ENCODE measurements at regions not wholly inside any gene's neighbourhood (a gene's known extent, or its start where the extent isn't known, plus 50 kb on each side); places are given as distances from the start of the nearest gene placed in this dataset.
"Not testable (repeated sequence)": the region's sequence is repeated elsewhere in the genome, so short reads cannot be mapped to it uniquely, and the experiment has no call there.

DNA sequence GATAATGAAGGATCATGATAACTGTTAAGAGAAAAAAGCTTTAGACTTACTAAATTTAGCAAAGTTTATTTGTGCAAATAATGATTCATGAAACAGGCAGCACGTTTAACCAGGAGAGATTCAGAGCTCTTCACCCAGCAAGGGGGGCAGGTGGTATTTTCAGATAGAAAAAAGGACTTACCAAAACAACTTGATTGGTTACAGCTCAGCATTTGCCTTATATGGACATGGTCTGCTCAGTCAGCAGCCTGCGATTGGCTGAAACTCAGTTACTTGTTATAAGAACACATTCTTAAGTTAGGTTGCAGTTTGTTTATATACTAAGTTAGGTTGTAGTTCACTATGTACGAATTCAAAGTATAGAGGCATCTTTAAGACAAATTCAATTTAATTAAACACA is 165.6 kb downstream of the DUSP10 start:
- no peaks in the 10 kb centered on the region for H3K9me3 ChIP-seq
- no peaks in the 10 kb centered on the region for H3K36me3 ChIP-seq
- H3K27me3 ChIP-seq = no peaks in the 10 kb centered on the region
- no peak for DNase-seq (ENCODE audit: low spot score)
- no peak overlapping the region for H3K4me3 ChIP-seq
- TF ChIP-seq, protein P1, sequence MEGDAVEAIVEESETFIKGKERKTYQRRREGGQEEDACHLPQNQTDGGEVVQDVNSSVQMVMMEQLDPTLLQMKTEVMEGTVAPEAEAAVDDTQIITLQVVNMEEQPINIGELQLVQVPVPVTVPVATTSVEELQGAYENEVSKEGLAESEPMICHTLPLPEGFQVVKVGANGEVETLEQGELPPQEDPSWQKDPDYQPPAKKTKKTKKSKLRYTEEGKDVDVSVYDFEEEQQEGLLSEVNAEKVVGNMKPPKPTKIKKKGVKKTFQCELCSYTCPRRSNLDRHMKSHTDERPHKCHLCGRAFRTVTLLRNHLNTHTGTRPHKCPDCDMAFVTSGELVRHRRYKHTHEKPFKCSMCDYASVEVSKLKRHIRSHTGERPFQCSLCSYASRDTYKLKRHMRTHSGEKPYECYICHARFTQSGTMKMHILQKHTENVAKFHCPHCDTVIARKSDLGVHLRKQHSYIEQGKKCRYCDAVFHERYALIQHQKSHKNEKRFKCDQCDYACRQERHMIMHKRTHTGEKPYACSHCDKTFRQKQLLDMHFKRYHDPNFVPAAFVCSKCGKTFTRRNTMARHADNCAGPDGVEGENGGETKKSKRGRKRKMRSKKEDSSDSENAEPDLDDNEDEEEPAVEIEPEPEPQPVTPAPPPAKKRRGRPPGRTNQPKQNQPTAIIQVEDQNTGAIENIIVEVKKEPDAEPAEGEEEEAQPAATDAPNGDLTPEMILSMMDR (IDR thresholded peaks at IDR 0.05) = no peak
- no peak overlapping the region for H3K27ac ChIP-seq
- H3K4me1 ChIP-seq = peaks cover 0 to 16% of the 10 kb centered on the region in 2 donors

DNA sequence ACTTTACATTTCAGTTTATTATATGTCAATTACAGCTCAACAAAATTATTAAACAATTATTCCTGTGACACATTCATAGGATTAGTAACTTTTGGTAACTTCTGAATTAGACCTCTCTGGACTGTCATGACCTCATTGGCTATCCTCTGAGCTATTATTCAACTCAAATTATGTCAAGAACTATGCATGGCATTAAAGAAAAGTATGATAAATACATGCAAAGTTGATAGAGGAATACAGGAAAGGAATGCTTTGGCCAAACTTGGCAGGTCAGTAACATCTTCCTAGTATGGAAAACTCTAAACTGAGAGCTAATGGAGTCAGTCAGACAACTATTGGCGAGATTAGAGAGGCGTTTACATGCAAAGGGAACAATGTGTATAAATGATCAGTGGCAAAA is 158.4 kb downstream of the DUSP10 start:
- no peak for DNase-seq (ENCODE audit: low spot score)
- Histone ChIP-seq H3K4me1 (no peaks in the 10 kb centered on the region), H3K4me3 (no peak overlapping the region), H3K27ac (no peak overlapping the region), H3K27me3 (no peaks in the 10 kb centered on the region), H3K36me3 (no peaks in the 10 kb centered on the region), H3K9me3 (no peaks in the 10 kb centered on the region)
- TF ChIP-seq, protein P1 (IDR thresholded peaks at IDR 0.05) = no peak

- not testable (repeated sequence) for H3K4me3 ChIP-seq; DNase-seq (ENCODE audit: low spot score); H3K27ac ChIP-seq; H3K27me3 ChIP-seq; H3K9me3 ChIP-seq; H3K4me1 ChIP-seq; H3K36me3 ChIP-seq
Measured at GRCh38 chr1:221587013-221587412, 154.9 kb downstream of the DUSP10 start.

DNA sequence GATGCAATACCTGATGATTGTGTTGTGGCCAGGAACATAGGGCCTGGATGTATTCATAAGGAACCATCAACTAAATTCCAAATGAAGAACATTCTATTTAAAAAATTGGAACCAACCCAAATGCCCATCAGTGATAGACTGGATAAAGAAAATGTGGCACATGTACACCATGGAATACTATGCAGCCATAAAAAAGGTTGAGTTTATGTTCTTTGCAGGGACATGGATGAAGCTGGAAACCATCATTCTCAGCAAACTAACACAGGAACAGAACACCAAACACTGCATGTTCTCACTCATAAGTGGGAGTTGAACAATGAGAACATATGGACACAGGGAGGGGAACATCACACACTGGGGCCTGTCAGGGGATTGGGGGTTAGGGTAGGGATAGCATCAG is 150.6 kb downstream of the DUSP10 start:
- H3K27me3 ChIP-seq; H3K36me3 ChIP-seq; H3K27ac ChIP-seq; H3K4me3 ChIP-seq; H3K4me1 ChIP-seq; H3K9me3 ChIP-seq; DNase-seq (ENCODE audit: low spot score): not testable (repeated sequence)

DNA sequence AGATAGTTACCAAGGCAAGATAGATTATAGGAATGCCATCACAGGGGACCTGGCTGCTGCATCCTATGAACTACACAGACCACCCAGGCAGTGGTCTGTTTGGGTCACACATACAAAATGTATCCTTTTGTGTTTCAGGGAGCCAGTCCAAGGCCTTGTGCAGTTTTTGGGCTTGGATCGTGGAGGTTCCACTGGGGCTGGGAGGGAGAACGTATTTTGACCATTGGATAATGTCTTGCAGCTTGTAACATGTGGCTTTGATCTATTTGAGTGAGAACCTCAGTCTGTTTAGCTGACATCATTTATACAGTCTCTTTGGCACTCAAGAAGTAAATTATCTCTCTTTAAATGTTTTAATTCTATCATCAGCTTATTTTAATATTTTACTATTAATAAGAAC is 147.3 kb downstream of the DUSP10 start:
- H3K27ac ChIP-seq = no peak overlapping the region
- DNase-seq (ENCODE audit: low spot score) = no peak
- no peak overlapping the region for H3K4me3 ChIP-seq
- TF ChIP-seq, protein P1 (IDR thresholded peaks at IDR 0.05) = no peak
- no peaks in the 10 kb centered on the region for H3K36me3 ChIP-seq
- no peaks in the 10 kb centered on the region for H3K9me3 ChIP-seq
- H3K27me3 ChIP-seq = no peaks in the 10 kb centered on the region
- H3K4me1 ChIP-seq = no peaks in the 10 kb centered on the region

GRCh38 chr1:221598122-221598521 is 143.8 kb downstream of the DUSP10 start:
- no peak overlapping the region for H3K27ac ChIP-seq
- no peaks in the 10 kb centered on the region for H3K9me3 ChIP-seq
- DNase-seq (ENCODE audit: low spot score) = no peak
- no peaks in the 10 kb centered on the region for H3K36me3 ChIP-seq
- no peaks in the 10 kb centered on the region for H3K27me3 ChIP-seq
- TF ChIP-seq, protein P1 (IDR thresholded peaks at IDR 0.05) = no peak
- no peaks in the 10 kb centered on the region for H3K4me1 ChIP-seq
- no peak overlapping the region for H3K4me3 ChIP-seq

- Histone ChIP-seq H3K36me3 (no peaks in the 10 kb centered on the region), H3K4me3 (no peak overlapping the region), H3K9me3 (no peaks in the 10 kb centered on the region), H3K27ac (no peak overlapping the region), H3K27me3 (no peaks in the 10 kb centered on the region), H3K4me1 (no peaks in the 10 kb centered on the region)
- DNase-seq (ENCODE audit: low spot score) = no peak
- TF ChIP-seq, protein P1 (IDR thresholded peaks at IDR 0.05) = no peak
Measured at GRCh38 chr1:221601166-221601565, 140.7 kb downstream of the DUSP10 start.
